ENCODE measurements at regions not wholly inside any gene's neighbourhood (a gene's known extent, or its start where the extent isn't known, plus 50 kb on each side); places are given as distances from the start of the nearest gene placed in this dataset.

- TF ChIP-seq EZH2 (IDR thresholded peaks at IDR 0.05; ENCODE audit: low read length, missing control alignments) (no peak), CTCF (conservative IDR thresholded peaks at IDR 0.05 in 1 of 2, IDR thresholded peaks at IDR 0.05 in 1 of 2; ENCODE audit: low read depth in 1 of 2, low read length in 2 of 2) (no peak)
Observed at GRCh38 chr2:2573205-2573604, 242.1 kb upstream of the MYT1L start.

Data from fibroblast of lung (primary cell).